ENCODE measurements at regions not wholly inside any gene's neighbourhood (a gene's known extent, or its start where the extent isn't known, plus 50 kb on each side); places are given as distances from the start of the nearest gene placed in this dataset.
A peak's percentile ranks its signal among the peaks of the same experiment; 100 is the strongest.

DNA sequence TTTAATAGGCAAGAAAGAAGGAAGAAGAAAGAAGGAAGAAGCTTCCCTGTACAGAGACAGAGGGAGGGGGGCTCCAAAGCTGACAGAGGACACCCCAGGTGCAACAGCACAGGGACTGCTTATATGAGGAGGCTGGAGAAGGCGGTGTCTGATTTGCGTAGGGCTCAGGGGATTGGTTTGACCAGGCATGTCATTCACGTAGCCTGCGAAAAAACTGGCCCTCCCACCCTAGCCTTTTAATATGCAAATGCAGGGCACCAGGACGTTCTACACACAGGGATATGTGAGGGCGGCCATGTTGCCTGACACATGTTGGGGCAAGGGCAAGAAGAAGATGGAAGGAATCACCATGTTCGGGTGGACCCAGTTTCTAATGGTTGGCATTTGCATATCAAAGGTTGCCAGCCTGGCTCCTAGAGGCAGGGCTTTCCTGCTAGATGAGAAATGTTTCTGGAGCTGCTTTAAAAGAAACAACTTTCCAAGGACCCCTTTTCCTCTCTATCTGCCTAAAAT is 305.4 kb upstream of the CDYL start:
- H3K27ac Mint-ChIP-seq (ENCODE audit: unreplicated experiment) = no peak overlapping the region
- peaks cover 11% of the 10 kb centered on the region for H3K4me1 Mint-ChIP-seq (ENCODE audit: low read depth)
- H3K36me3 Mint-ChIP-seq (ENCODE audit: low read depth) = peaks cover 7% of the 10 kb centered on the region
- H3K4me3 Mint-ChIP-seq (ENCODE audit: unreplicated experiment) = no peak overlapping the region
- DNase-seq (ENCODE audit: low spot score) = no peak
- peaks cover 18% of the 10 kb centered on the region for H3K9me3 Mint-ChIP-seq (ENCODE audit: low read depth)
- H3K27me3 Mint-ChIP-seq (ENCODE audit: low read depth) = no peaks in the 10 kb centered on the region
- TF ChIP-seq, protein P1, sequence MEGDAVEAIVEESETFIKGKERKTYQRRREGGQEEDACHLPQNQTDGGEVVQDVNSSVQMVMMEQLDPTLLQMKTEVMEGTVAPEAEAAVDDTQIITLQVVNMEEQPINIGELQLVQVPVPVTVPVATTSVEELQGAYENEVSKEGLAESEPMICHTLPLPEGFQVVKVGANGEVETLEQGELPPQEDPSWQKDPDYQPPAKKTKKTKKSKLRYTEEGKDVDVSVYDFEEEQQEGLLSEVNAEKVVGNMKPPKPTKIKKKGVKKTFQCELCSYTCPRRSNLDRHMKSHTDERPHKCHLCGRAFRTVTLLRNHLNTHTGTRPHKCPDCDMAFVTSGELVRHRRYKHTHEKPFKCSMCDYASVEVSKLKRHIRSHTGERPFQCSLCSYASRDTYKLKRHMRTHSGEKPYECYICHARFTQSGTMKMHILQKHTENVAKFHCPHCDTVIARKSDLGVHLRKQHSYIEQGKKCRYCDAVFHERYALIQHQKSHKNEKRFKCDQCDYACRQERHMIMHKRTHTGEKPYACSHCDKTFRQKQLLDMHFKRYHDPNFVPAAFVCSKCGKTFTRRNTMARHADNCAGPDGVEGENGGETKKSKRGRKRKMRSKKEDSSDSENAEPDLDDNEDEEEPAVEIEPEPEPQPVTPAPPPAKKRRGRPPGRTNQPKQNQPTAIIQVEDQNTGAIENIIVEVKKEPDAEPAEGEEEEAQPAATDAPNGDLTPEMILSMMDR (IDR thresholded peaks at IDR 0.05) = no peak

DNA sequence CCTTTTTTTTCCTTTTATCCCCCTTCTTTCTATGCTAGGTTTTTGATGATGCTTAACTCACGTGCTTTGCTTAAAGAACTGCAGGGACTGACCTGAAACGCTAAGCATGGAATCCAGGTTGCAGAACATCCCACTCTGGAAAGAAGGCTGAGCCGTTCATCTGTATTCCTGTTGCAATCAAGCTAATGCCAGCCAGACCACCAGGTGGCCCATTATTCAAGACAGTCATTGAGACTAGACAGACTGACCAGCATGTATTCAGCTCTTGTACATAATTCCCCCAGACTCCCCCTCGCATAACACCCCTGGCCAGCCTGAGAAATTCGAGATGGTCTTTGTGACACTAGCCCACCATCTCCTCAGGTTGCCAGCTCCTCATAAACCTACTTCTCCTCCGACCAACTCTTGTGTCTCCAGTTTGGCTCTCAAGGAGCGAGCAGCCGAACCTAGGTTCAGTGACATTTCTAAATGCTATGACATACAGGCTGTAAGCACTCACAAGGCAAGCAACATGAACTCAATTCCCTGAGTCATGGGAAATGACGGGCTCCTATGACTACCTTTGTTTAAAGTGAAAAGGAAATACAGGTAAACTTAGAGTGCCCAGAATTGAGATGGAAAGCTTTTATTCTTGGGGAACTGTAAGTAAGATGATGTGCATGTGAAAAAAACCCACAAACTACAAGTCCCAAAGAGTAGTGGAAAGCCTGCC is 309.3 kb upstream of the CDYL start:
- DNase-seq (ENCODE audit: low spot score) = no peak
- Mint-ChIP-seq H3K4me3 (ENCODE audit: unreplicated experiment) (no peak overlapping the region), H3K4me1 (ENCODE audit: low read depth) (peaks cover 33% of the 10 kb centered on the region), H3K27ac (ENCODE audit: unreplicated experiment) (no peak overlapping the region), H3K27me3 (ENCODE audit: low read depth) (no peaks in the 10 kb centered on the region), H3K9me3 (ENCODE audit: low read depth) (peaks cover 13% of the 10 kb centered on the region), H3K36me3 (ENCODE audit: low read depth) (peaks cover 4% of the 10 kb centered on the region)
- TF ChIP-seq, protein P1 (IDR thresholded peaks at IDR 0.05) = peak; percentile 40

DNA sequence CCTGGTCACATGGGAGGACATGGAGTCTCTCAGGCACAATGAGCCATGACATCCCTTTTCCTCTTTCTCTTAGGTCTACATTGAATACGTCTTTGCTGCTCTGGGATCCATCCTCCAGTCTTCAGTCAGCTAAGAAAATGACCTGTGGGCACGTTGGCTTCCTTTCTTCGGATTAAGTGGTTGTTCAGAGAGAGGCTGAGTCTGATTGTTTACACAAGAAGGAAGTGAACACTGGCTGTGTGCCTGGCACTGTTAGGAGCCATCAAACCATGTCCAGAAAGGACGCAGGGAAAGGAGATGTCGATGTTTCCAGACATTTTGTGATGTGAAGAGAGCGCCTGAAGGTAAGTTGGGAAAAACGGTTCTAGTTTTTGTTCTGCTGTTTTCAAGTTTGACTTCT is 309.9 kb upstream of the CDYL start:
- no peak for DNase-seq (ENCODE audit: low spot score)
- Mint-ChIP-seq H3K27me3 (ENCODE audit: low read depth) (no peaks in the 10 kb centered on the region), H3K36me3 (ENCODE audit: low read depth) (peaks cover 2% of the 10 kb centered on the region), H3K4me3 (ENCODE audit: unreplicated experiment) (no peak overlapping the region), H3K9me3 (ENCODE audit: low read depth) (peaks cover 8% of the 10 kb centered on the region), H3K4me1 (ENCODE audit: low read depth) (peaks cover 40% of the 10 kb centered on the region), H3K27ac (ENCODE audit: unreplicated experiment) (peak overlapping the region; percentile 38)
- TF ChIP-seq, protein P1 (IDR thresholded peaks at IDR 0.05) = no peak

DNA sequence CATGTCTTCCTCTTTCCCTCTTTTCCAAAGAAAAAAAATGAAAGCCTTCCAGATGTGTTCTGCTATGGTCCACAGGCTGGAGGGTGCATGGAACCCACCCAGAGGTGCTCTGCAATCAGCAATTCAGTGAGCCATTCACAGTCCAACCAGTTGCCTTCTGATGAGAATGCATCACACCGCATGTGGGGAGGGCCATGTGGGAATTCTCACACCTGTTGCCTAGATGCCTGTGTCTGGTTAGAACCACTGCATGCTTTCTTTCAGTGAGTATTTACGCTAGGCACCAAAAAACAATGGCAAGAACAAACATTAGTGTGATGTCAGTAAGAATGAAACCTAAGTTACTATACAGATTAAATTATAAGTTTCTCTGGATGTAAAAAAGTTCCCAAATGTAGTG is 311.6 kb upstream of the CDYL start:
- Mint-ChIP-seq H3K9me3 (ENCODE audit: low read depth) (peaks cover 3% of the 10 kb centered on the region), H3K36me3 (ENCODE audit: low read depth) (no peaks in the 10 kb centered on the region), H3K4me3 (ENCODE audit: unreplicated experiment) (no peak overlapping the region), H3K4me1 (ENCODE audit: low read depth) (peaks cover 56% of the 10 kb centered on the region), H3K27ac (ENCODE audit: unreplicated experiment) (no peak overlapping the region), H3K27me3 (ENCODE audit: low read depth) (no peaks in the 10 kb centered on the region)
- TF ChIP-seq, protein P1 (IDR thresholded peaks at IDR 0.05) = no peak
- DNase-seq (ENCODE audit: low spot score) = no peak

DNA sequence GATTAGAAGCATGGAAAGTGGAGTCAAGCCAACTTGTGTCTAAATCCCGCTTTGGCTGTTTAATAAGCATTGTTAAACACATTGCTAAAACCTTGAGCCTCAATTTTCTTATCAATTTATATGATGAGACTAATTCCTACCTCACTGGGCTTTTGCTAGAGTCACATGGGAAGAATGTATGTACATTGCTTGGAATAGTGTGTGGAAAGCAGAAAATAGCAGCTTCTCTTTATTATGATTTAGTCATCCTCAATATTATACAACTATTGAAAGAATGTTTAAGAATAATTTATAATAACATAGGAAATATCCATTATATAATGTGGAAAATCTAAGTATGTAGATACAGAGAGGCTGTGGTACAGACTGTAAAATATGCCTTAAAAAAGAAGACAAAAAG is 313.0 kb upstream of the CDYL start:
- Mint-ChIP-seq H3K4me1 (ENCODE audit: low read depth) (peaks cover 65% of the 10 kb centered on the region), H3K4me3 (ENCODE audit: unreplicated experiment) (no peak overlapping the region), H3K27ac (ENCODE audit: unreplicated experiment) (no peak overlapping the region), H3K9me3 (ENCODE audit: low read depth) (no peaks in the 10 kb centered on the region), H3K27me3 (ENCODE audit: low read depth) (no peaks in the 10 kb centered on the region), H3K36me3 (ENCODE audit: low read depth) (no peaks in the 10 kb centered on the region)
- DNase-seq (ENCODE audit: low spot score) = no peak
- TF ChIP-seq, protein P1 (IDR thresholded peaks at IDR 0.05) = no peak

Data from chondrocyte (in vitro differentiated cells).